NCI-H345 treated with DMSO at 0.1 percent for 48 hours (cell line): ENCODE measurements at regions not wholly inside any gene's neighbourhood (a gene's known extent, or its start where the extent isn't known, plus 50 kb on each side); places are given as distances from the start of the nearest gene placed in this dataset.

Source experiments
- DNase-seq: peaks from one replicate; lab custom pipeline; 2025; ENCODE audit not compliant: unreplicated experiment; lab: John Stamatoyannopoulos, UW

GRCh38 chr4:22030307-22030706, 81.7 kb upstream of the KCNIP4 start:
- DNase-seq, result peak; percentile 88

- peak; percentile 91 for DNase-seq
These were observed 81.2 kb upstream of the KCNIP4 start for GRCh38 chr4:22029803-22030202.

GRCh38 chr4:22021106-22021505, 72.5 kb upstream of the KCNIP4 start:
- DNase-seq, result no peak

GRCh38 chr4:22020129-22020528, 71.6 kb upstream of the KCNIP4 start:
- DNase-seq, result no peak

GRCh38 chr4:22019676-22020075, 71.1 kb upstream of the KCNIP4 start:
- DNase-seq, result no peak

- DNase-seq, result no peak
These were observed 65.7 kb upstream of the KCNIP4 start for GRCh38 chr4:22014222-22014741.

GRCh38 chr4:22003878-22004277, 55.3 kb upstream of the KCNIP4 start:
- no peak for DNase-seq
